ENCODE measurements at regions not wholly inside any gene's neighbourhood (a gene's known extent, or its start where the extent isn't known, plus 50 kb on each side); places are given as distances from the start of the nearest gene placed in this dataset.

GRCh38 chr2:213221957-213222356, 62.3 kb upstream of the SPAG16 start:
- no peak for TF ChIP-seq CTCF (IDR thresholded peaks at IDR 0.05; ENCODE audit: low read depth, low read length)
- DNase-seq (ENCODE audit: extremely low read depth, low read depth), result no peak

DNA sequence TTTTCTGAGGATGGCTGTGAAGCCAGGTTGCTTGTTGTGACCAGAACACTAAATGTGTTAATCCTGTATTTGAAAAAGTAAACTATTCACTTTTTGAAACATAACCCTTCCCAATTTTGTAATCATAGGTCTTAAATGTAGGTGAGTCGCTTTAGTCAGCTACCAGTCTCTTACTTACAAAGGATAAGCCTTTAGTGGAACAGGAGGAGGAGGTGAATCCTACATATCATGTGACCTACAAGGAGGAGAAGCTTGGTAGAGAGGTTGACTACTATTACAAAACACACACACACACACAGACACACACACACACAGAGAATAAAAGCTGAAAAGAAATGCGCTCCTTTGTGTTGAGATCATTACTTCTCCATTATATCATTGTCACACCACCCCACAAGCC, 59.9 kb upstream of the SPAG16 start:
- no peak for DNase-seq (ENCODE audit: extremely low read depth, low read depth)
- TF ChIP-seq CTCF (IDR thresholded peaks at IDR 0.05; ENCODE audit: low read depth, low read length), result no peak

GRCh38 chr2:213225866-213226265, 58.4 kb upstream of the SPAG16 start:
- TF ChIP-seq CTCF (IDR thresholded peaks at IDR 0.05; ENCODE audit: low read depth, low read length), result no peak
- no peak for DNase-seq (ENCODE audit: extremely low read depth, low read depth)

DNA sequence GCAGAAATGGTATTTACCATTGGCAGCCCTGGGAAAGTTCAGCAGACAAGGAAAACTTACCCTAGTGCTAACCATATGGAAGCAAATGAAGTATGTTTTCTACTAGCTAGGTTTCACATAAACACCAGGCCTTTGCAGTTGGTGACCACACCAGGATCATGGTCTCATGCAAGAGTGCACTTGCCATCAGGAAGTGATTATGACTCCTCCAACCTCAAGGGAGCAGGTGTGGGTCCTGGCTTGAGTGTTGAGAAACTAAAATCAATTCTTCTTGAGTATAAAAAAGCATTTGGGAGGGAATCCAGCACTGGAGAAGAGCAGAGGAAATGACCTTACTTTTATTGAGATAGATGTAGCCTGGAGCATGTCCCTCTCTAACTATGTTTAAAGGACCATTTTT, 56.8 kb upstream of the SPAG16 start:
- no peak for TF ChIP-seq CTCF (IDR thresholded peaks at IDR 0.05; ENCODE audit: low read depth, low read length)
- DNase-seq (ENCODE audit: extremely low read depth, low read depth), result peak; percentile 34

DNA sequence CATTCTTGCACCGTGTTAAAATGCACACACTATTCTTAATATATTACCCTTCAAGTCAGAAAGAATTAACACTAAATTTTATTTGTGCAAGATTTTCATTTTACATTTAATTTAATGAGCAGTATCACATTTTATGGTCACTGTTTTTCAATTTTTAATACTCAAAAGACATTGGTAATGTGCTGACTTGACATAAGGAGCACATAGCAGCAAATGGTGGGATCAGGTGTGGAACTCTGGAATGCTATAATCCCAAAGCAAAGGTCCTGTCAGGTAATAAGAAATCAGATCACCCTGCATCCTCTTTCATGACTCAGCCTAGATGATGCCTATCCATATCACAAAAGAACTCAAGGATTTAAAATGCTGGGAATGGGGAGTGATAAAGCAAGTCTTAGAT, 55.6 kb upstream of the SPAG16 start:
- TF ChIP-seq CTCF (IDR thresholded peaks at IDR 0.05; ENCODE audit: low read depth, low read length), result no peak
- no peak for DNase-seq (ENCODE audit: extremely low read depth, low read depth)

DNA sequence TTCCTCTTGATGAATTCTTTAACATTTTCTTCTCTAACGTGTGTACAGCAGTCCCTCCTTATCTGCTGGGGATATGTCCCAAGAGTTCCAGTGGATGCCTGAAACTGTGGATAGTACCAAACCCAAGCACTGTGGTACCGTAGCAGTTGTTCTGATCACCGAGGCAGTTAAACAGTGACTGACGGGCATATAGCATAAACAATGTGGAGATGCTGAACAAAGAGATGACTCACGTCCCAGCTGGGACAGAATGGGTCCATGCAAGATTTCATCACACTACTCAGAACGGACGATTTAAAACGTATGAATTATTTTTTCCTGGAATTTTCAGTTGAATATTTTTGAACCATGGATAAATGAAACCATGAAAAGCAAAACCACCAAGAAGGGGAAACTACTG, 54.5 kb upstream of the SPAG16 start:
- no peak for TF ChIP-seq CTCF (IDR thresholded peaks at IDR 0.05; ENCODE audit: low read depth, low read length)
- no peak for DNase-seq (ENCODE audit: extremely low read depth, low read depth)

GRCh38 chr2:213231966-213232365, 52.3 kb upstream of the SPAG16 start:
- no peak for DNase-seq (ENCODE audit: extremely low read depth, low read depth)
- no peak for TF ChIP-seq CTCF (IDR thresholded peaks at IDR 0.05; ENCODE audit: low read depth, low read length)
